ENCODE measurements at regions not wholly inside any gene's neighbourhood (a gene's known extent, or its start where the extent isn't known, plus 50 kb on each side); places are given as distances from the start of the nearest gene placed in this dataset.

GRCh38 chr5:175116466-175117048 is 327.4 kb downstream of the DRD1 start:
- no peak overlapping the region for H3K27ac Mint-ChIP-seq
- no peaks in the 10 kb centered on the region for H3K27me3 Mint-ChIP-seq
- no peaks in the 10 kb centered on the region for H3K9me3 Mint-ChIP-seq
- POLR2A ChIA-PET: no interaction called here
- DNase-seq: no peak
- no peaks in the 10 kb centered on the region for H3K36me3 Mint-ChIP-seq (ENCODE audit: low read depth)
- CTCF ChIA-PET: no interaction called here
- no peak overlapping the region for H3K4me3 Mint-ChIP-seq
- H3K4me1 Mint-ChIP-seq: no peaks in the 10 kb centered on the region

DNA sequence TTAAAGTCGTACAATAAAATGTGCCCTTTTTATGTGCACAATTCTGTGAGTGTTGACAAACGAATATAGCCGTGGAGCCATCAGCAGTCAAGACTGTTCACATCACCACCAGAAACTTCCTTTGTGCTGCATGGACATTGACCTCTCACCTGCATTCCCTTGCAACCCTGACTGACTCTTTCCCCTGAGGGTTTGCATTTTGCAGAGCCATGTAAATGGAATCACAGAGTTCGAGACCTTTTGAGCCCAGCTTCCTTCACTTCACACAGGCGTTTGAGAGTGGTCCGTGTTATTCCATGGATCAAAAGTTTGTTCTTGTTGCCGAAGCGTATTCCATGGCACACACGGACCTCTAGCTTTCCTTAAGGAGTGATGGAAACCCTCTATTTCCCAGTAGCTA is 328.2 kb downstream of the DRD1 start:
- ChIA-PET CTCF (no interaction called here), POLR2A (no interaction called here)
- no peaks in the 10 kb centered on the region for H3K36me3 Mint-ChIP-seq (ENCODE audit: low read depth)

GRCh38 chr5:175113947-175114346 is 330.0 kb downstream of the DRD1 start:
- no peak overlapping the region for H3K4me3 Mint-ChIP-seq
- no peaks in the 10 kb centered on the region for H3K9me3 Mint-ChIP-seq
- POLR2A ChIA-PET: no interaction called here
- no peak overlapping the region for H3K27ac Mint-ChIP-seq
- no peaks in the 10 kb centered on the region for H3K36me3 Mint-ChIP-seq (ENCODE audit: low read depth)
- no peaks in the 10 kb centered on the region for H3K4me1 Mint-ChIP-seq
- CTCF ChIA-PET: no interaction called here
- H3K27me3 Mint-ChIP-seq: no peaks in the 10 kb centered on the region
- DNase-seq: no peak

More for the DNA sequence above, 328.2 kb downstream of the DRD1 start:
- H3K27me3 Mint-ChIP-seq: no peaks in the 10 kb centered on the region
- H3K9me3 Mint-ChIP-seq: no peaks in the 10 kb centered on the region
- no peak overlapping the region for H3K27ac Mint-ChIP-seq
- no peak for DNase-seq
- H3K4me3 Mint-ChIP-seq: no peak overlapping the region
- no peaks in the 10 kb centered on the region for H3K4me1 Mint-ChIP-seq

DNA sequence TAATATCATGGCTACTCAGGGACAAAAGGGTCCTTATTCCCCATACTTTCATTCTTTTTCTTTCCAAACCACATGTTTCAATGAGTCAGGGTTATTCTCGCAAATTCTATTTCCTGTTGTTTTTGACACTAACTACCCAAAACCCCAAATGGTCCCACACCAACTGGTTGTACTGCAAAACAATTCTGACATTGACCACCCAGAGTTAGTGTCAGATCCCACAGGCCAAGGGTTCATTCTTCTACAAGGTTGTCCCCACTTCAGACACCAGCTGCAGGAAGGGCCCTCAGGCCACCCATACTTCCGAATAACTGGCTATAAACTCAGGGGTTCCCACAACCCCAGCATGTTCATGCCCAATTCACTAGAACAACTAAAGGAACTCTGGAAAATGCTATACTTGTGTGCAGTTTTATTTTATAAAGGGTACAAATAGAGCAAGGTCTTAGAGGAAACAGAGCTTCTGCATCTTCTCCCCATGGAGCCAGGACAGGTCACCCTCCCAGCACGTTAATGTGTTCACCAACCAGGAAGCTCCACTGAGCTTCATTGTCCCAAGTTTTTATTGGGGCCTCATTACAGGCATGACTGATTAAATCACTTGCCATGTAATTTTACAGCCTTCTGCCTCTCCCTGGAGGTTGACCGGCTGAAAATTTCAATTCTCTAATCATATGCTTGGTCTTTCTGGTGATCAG is 334.8 kb downstream of the DRD1 start:
- DNase-seq: no peak
- Mint-ChIP-seq H3K27ac (no peak overlapping the region), H3K4me3 (no peak overlapping the region), H3K9me3 (no peaks in the 10 kb centered on the region), H3K36me3 (ENCODE audit: low read depth) (no peaks in the 10 kb centered on the region), H3K27me3 (peaks cover 2% of the 10 kb centered on the region), H3K4me1 (no peaks in the 10 kb centered on the region)
- ChIA-PET POLR2A (no interaction called here), CTCF (no interaction called here)

- H3K9me3 Mint-ChIP-seq: no peaks in the 10 kb centered on the region
- no peak for DNase-seq
- no peaks in the 10 kb centered on the region for H3K36me3 Mint-ChIP-seq (ENCODE audit: low read depth)
- H3K4me1 Mint-ChIP-seq: no peaks in the 10 kb centered on the region
- peaks cover 2% of the 10 kb centered on the region for H3K27me3 Mint-ChIP-seq
- no peak overlapping the region for H3K4me3 Mint-ChIP-seq
- POLR2A ChIA-PET: no interaction called here
- no peak overlapping the region for H3K27ac Mint-ChIP-seq
- CTCF ChIA-PET: no interaction called here
These were observed 336.1 kb downstream of the DRD1 start for GRCh38 chr5:175107865-175108264.

GRCh38 chr5:175107028-175107588 is 336.9 kb downstream of the DRD1 start:
- ChIA-PET CTCF (no interaction called here), POLR2A (no interaction called here)
- H3K27ac Mint-ChIP-seq: no peak overlapping the region
- DNase-seq: no peak
- H3K36me3 Mint-ChIP-seq (ENCODE audit: low read depth): no peaks in the 10 kb centered on the region
- peaks cover 4% of the 10 kb centered on the region for H3K27me3 Mint-ChIP-seq
- H3K4me1 Mint-ChIP-seq: no peaks in the 10 kb centered on the region
- no peaks in the 10 kb centered on the region for H3K9me3 Mint-ChIP-seq
- H3K4me3 Mint-ChIP-seq: no peak overlapping the region

DNA sequence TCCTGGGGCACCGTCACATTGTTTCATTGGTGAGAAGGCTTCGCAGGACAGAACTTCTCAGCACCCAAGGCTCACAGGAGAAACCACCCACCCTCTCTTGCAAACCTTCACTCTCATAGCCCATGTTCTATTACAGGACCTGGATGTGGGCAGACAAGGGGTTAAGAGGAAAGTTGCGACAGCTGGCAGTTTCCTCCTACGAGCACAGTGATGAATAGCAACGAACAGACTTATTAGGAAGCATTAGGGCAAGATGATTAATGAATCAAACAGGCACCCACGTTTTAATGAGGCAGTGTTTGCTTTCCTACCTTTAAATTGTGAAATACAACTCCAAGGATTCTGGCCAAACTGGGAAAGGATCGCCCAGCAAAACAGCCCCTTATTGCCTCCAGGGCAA is 339.3 kb downstream of the DRD1 start:
- Mint-ChIP-seq H3K36me3 (ENCODE audit: low read depth) (no peaks in the 10 kb centered on the region), H3K4me3 (no peak overlapping the region), H3K27me3 (peaks cover 4% of the 10 kb centered on the region), H3K9me3 (no peaks in the 10 kb centered on the region), H3K4me1 (no peaks in the 10 kb centered on the region), H3K27ac (no peak overlapping the region)
- DNase-seq: no peak
- POLR2A ChIA-PET: no interaction called here
- CTCF ChIA-PET: no interaction called here

DNA sequence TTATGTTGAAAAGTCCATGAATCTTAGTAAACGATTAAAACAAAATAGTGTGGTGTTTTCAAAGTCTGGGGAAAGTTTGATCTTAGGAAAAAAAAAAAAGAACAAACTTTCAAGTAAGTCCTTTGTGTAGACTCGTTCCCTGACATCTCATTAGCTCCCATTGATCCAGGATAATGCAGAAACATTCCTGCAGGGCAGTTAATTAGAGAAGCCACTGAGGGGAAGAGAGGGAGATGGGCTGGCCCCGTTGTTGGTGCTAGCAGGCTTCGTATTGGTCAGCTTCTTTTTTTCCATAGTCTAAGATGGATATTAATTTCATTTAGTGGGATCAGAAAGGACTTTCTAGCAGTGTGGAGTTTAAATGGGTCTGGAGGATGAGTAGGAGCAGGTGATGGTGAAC is 340.2 kb downstream of the DRD1 start:
- H3K4me3 Mint-ChIP-seq: no peak overlapping the region
- POLR2A ChIA-PET: no interaction called here
- DNase-seq: no peak
- H3K9me3 Mint-ChIP-seq: no peaks in the 10 kb centered on the region
- peaks cover 4% of the 10 kb centered on the region for H3K27me3 Mint-ChIP-seq
- no peaks in the 10 kb centered on the region for H3K36me3 Mint-ChIP-seq (ENCODE audit: low read depth)
- H3K4me1 Mint-ChIP-seq: no peaks in the 10 kb centered on the region
- H3K27ac Mint-ChIP-seq: no peak overlapping the region
- CTCF ChIA-PET: no interaction called here

DNA sequence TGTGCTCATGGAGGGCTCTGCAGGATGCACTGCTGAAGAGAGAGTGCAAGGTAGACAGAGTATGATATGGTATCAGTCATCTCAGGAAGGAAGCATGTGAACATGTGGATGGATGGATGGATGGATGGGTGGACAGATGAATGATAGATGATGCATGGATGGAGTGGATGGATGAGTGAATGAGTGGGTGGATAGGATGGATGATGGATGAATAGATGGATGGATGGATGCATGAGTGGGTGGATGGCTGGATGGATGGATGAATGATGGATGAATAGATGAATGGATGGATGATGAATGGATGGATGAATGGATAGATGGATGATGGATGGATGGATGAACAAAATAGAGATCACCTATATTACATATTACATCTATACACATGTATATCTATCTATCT is 341.3 kb downstream of the DRD1 start:
- no peaks in the 10 kb centered on the region for H3K4me1 Mint-ChIP-seq
- ChIA-PET CTCF (no interaction called here), POLR2A (no interaction called here)
- H3K36me3 Mint-ChIP-seq (ENCODE audit: low read depth): no peaks in the 10 kb centered on the region
- H3K9me3 Mint-ChIP-seq: no peaks in the 10 kb centered on the region
- no peak overlapping the region for H3K27ac Mint-ChIP-seq
- no peak for DNase-seq
- H3K4me3 Mint-ChIP-seq: no peak overlapping the region
- H3K27me3 Mint-ChIP-seq: peaks cover 4% of the 10 kb centered on the region

DNA sequence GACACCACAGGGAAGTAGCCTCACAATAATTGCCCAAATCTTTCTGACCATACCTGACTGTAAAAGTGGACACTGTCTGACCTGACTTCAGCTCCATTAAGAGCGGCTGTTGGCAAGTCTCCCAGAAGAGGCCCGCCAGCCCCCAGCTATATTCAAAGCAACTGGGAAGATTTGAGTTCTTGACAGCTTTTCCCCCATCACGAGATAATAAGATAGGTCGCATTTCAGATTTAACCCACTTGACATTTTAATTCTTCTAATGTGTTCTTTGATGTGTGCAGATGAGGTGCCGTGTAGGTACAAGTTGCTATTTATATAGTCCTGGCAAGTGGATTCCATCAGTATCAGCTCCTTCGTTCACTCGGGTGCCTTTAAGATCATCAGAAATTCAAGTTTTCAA is 345.7 kb downstream of the DRD1 start:
- no peak overlapping the region for H3K4me3 Mint-ChIP-seq
- no peak overlapping the region for H3K27ac Mint-ChIP-seq
- peaks cover 6% of the 10 kb centered on the region for H3K27me3 Mint-ChIP-seq
- no peaks in the 10 kb centered on the region for H3K36me3 Mint-ChIP-seq (ENCODE audit: low read depth)
- no peaks in the 10 kb centered on the region for H3K9me3 Mint-ChIP-seq
- DNase-seq: no peak
- CTCF ChIA-PET: no interaction called here
- POLR2A ChIA-PET: no interaction called here
- no peaks in the 10 kb centered on the region for H3K4me1 Mint-ChIP-seq

- DNase-seq: no peak
- no peaks in the 10 kb centered on the region for H3K9me3 Mint-ChIP-seq
- POLR2A ChIA-PET: no interaction called here
- no peak overlapping the region for H3K4me3 Mint-ChIP-seq
- H3K4me1 Mint-ChIP-seq: no peaks in the 10 kb centered on the region
- CTCF ChIA-PET: no interaction called here
- peaks cover 3% of the 10 kb centered on the region for H3K27me3 Mint-ChIP-seq
- H3K36me3 Mint-ChIP-seq (ENCODE audit: low read depth): no peaks in the 10 kb centered on the region
- H3K27ac Mint-ChIP-seq: no peak overlapping the region
These were observed 347.4 kb downstream of the DRD1 start for GRCh38 chr5:175096469-175097165.

DNA sequence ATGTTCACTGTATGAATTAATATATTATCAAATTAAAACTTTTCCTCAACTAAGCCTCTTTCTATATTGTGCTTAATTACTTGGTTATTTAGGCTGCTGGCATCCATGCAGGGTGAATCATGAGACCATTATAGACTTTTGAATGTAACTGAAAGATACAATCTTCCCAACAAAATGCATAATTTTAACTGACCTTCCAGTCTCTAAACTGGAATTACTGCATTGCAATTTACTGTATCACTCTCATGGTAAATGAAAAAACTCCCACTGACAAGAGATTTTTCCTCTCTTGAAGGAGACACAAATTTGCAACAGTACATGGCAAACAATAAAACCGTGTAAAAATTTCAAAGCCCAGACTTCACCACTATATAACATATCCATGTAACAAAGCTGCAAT is 349.5 kb downstream of the DRD1 start:
- no peaks in the 10 kb centered on the region for H3K9me3 Mint-ChIP-seq
- H3K4me1 Mint-ChIP-seq: no peaks in the 10 kb centered on the region
- H3K36me3 Mint-ChIP-seq (ENCODE audit: low read depth): no peaks in the 10 kb centered on the region
- H3K27me3 Mint-ChIP-seq: peaks cover 3% of the 10 kb centered on the region
- no peak overlapping the region for H3K4me3 Mint-ChIP-seq
- no peak overlapping the region for H3K27ac Mint-ChIP-seq
- POLR2A ChIA-PET: no interaction called here
- CTCF ChIA-PET: no interaction called here
- DNase-seq: no peak

GRCh38 chr5:175092691-175093090 is 351.3 kb downstream of the DRD1 start:
- H3K27me3 Mint-ChIP-seq: peaks cover 3% of the 10 kb centered on the region
- no peaks in the 10 kb centered on the region for H3K36me3 Mint-ChIP-seq (ENCODE audit: low read depth)
- ChIA-PET POLR2A (no interaction called here), CTCF (no interaction called here)
- DNase-seq: no peak
- no peaks in the 10 kb centered on the region for H3K9me3 Mint-ChIP-seq
- H3K27ac Mint-ChIP-seq: no peak overlapping the region
- no peaks in the 10 kb centered on the region for H3K4me1 Mint-ChIP-seq
- no peak overlapping the region for H3K4me3 Mint-ChIP-seq

DNA sequence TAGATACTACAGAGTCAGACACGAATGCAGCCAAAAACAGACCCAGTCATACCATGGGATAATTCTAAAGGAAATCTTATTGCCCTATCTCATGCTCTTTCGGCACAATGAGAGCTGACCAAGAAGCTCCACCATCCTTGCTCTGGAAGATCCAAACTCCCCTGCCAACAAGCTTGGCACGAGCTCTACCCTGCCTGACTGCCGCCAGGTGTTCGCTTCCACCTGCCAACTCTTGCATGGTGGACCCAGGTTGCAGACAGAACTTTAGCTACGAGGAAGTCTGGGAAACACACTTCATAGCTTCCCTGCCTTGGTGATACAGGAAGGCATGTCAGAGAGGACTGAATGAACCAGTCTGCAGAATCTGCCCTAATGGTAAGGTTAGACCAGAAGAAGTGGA is 355.0 kb downstream of the DRD1 start:
- Mint-ChIP-seq H3K27me3 (no peaks in the 10 kb centered on the region), H3K4me1 (no peaks in the 10 kb centered on the region), H3K4me3 (no peak overlapping the region), H3K9me3 (no peaks in the 10 kb centered on the region), H3K36me3 (ENCODE audit: low read depth) (no peaks in the 10 kb centered on the region), H3K27ac (no peak overlapping the region)
- CTCF ChIA-PET: no interaction called here
- POLR2A ChIA-PET: no interaction called here
- no peak for DNase-seq

Data from activated CD4-positive, alpha-beta T cell treated with anti-CD3 and anti-CD28 coated beads, Interleukin-2, amount 10 ng/mL, durations not matched to agents 7 days and 5 days (primary cell).